Thyroid gland (tissue), 4 donors: ENCODE measurements at regions not wholly inside any gene's neighbourhood (a gene's known extent, or its start where the extent isn't known, plus 50 kb on each side); places are given as distances from the start of the nearest gene placed in this dataset.

Source experiments
- CTCF ChIP-seq, 6 experiments: fragments of 200-600 bp in 3 of 6; fragments of 450-650 bp in 3 of 6; sonication (generic) in 3 of 6; IDR thresholded peaks; one replicate each; pipeline ENCODE4 v1.5.1; 2016 to 2019; ENCODE audit warnings: antibody characterized with exemption in 6 of 6, mild to moderate bottlenecking in 2 of 6, inconsistent platforms in 1 of 6, moderate library complexity in 1 of 6
- POLR2A ChIP-seq, 2 donors: fragments of 450-650 bp; IDR thresholded peaks; one replicate each; pipeline ENCODE4 v1.6.1; 2017; ENCODE audit warnings: antibody characterized with exemption in 2 of 2, mild to moderate bottlenecking in 2 of 2, moderate library complexity in 1 of 2

- TF ChIP-seq CTCF (IDR thresholded peaks at IDR 0.05) (no peak), POLR2A (IDR thresholded peaks at IDR 0.05) (no peak)
These were observed 88.7 kb upstream of the ANKRD28 start for GRCh38 chr3:15886521-15886920.
